Pons (tissue), 1 donor: ENCODE measurements at regions not wholly inside any gene's neighbourhood (a gene's known extent, or its start where the extent isn't known, plus 50 kb on each side); places are given as distances from the start of the nearest gene placed in this dataset.
"Not testable (repeated sequence)": the region's sequence is repeated elsewhere in the genome, so short reads cannot be mapped to it uniquely, and the experiment has no call there.

Source experiments
- DNase-seq: peaks from one replicate; pipeline ENCODE4 v3.0.0-alpha.2; 2016; ENCODE audit warnings: low spot score

- no peak for DNase-seq
Observed at GRCh38 chr3:176328666-176329065, 868.6 kb downstream of the TBL1XR1 start.

- no peak for DNase-seq
Observed at GRCh38 chr3:176328198-176328597, 869.1 kb downstream of the TBL1XR1 start.

- not testable (repeated sequence) for DNase-seq
Observed at GRCh38 chr3:176326894-176327490, 870.3 kb downstream of the TBL1XR1 start.

GRCh38 chr3:176321532-176321931 is 875.8 kb downstream of the TBL1XR1 start:
- DNase-seq, result not testable (repeated sequence)

GRCh38 chr3:176321099-176321498 is 876.2 kb downstream of the TBL1XR1 start:
- DNase-seq, result no peak

GRCh38 chr3:176313426-176313825 is 883.9 kb downstream of the TBL1XR1 start:
- no peak for DNase-seq

- DNase-seq, result no peak
Observed at GRCh38 chr3:176310641-176311040, 886.6 kb downstream of the TBL1XR1 start.

GRCh38 chr3:176302271-176302670 is 895.0 kb downstream of the TBL1XR1 start:
- no peak for DNase-seq

- DNase-seq, result no peak
Observed at GRCh38 chr3:176296066-176296597, 901.1 kb downstream of the TBL1XR1 start.

GRCh38 chr3:176293276-176293675 is 904.0 kb downstream of the TBL1XR1 start:
- DNase-seq, result no peak

GRCh38 chr3:176286476-176287085 is 910.7 kb downstream of the TBL1XR1 start:
- DNase-seq, result no peak

GRCh38 chr3:176275538-176275937 is 921.7 kb downstream of the TBL1XR1 start:
- no peak for DNase-seq

GRCh38 chr3:176275113-176275512 is 922.2 kb downstream of the TBL1XR1 start:
- no peak for DNase-seq

- no peak for DNase-seq
Observed at GRCh38 chr3:176274161-176274560, 923.1 kb downstream of the TBL1XR1 start.

- DNase-seq, result no peak
Observed at GRCh38 chr3:176262071-176262470, 935.2 kb downstream of the TBL1XR1 start.

- DNase-seq, result no peak
Observed at GRCh38 chr3:176247191-176247590, 950.1 kb downstream of the TBL1XR1 start.

GRCh38 chr3:176219970-176220369 is 977.3 kb downstream of the TBL1XR1 start:
- no peak for DNase-seq

- DNase-seq, result no peak
Observed at GRCh38 chr3:176214758-176215157, 982.5 kb downstream of the TBL1XR1 start.

- not testable (repeated sequence) for DNase-seq
Observed at GRCh38 chr3:176213314-176213713, 984.0 kb downstream of the TBL1XR1 start.

GRCh38 chr3:176208915-176209314 is 988.4 kb downstream of the TBL1XR1 start:
- no peak for DNase-seq

- DNase-seq, result no peak
Observed at GRCh38 chr3:176208283-176208682, 989.0 kb downstream of the TBL1XR1 start.

GRCh38 chr3:176206809-176207208 is 990.5 kb downstream of the TBL1XR1 start:
- DNase-seq, result no peak

- no peak for DNase-seq
Observed at GRCh38 chr3:176202652-176203051, 994.6 kb downstream of the TBL1XR1 start.
